Small intestine (tissue), 7 donors: ENCODE measurements at regions not wholly inside any gene's neighbourhood (a gene's known extent, or its start where the extent isn't known, plus 50 kb on each side); places are given as distances from the start of the nearest gene placed in this dataset.
"Not testable (repeated sequence)": the region's sequence is repeated elsewhere in the genome, so short reads cannot be mapped to it uniquely, and the experiment has no call there.

Source experiments
- DNase-seq, 2 donors: peaks; one replicate each; pipeline versions ENCODE4 v3.0.0 to v3.0.0-alpha.2; 2013
- FAIRE-seq: peaks from 2 replicates; lab custom pipeline; 2012; peaks lifted over from hg19 to GRCh38; lab: Jason Lieb, UNC
- H3K27ac ChIP-seq, 3 donors: one replicate each; pipeline ENCODE4 v1.5.1; 2013; ENCODE audit warnings: low read length in 2 of 3, mild to moderate bottlenecking in 2 of 3, control low read depth in 1 of 3, inconsistent platforms in 1 of 3, low read depth in 1 of 3, moderate library complexity in 1 of 3
- H3K27me3 ChIP-seq, 3 donors: one replicate each; pipeline ENCODE4 v1.6.1; 2013; ENCODE audit warnings: low read length in 3 of 3, inconsistent platforms in 1 of 3; ENCODE audit not compliant: control insufficient read depth in 3 of 3, insufficient read depth in 3 of 3
- H3K36me3 ChIP-seq, 3 donors: one replicate each; pipeline ENCODE4 v1.6.1; 2013; ENCODE audit warnings: low read length in 3 of 3, inconsistent platforms in 1 of 3, low read depth in 1 of 3, mild to moderate bottlenecking in 1 of 3, moderate library complexity in 1 of 3; ENCODE audit not compliant: control insufficient read depth in 3 of 3, insufficient read depth in 2 of 3
- H3K4me1 ChIP-seq, 3 donors: one replicate each; pipeline ENCODE4 v1.6.1; 2013; ENCODE audit warnings: low read length in 2 of 3, inconsistent platforms in 1 of 3, low read depth in 1 of 3, mild to moderate bottlenecking in 1 of 3, moderate library complexity in 1 of 3; ENCODE audit not compliant: control insufficient read depth in 3 of 3, insufficient read depth in 2 of 3
- H3K4me3 ChIP-seq, 3 donors: one replicate each; pipeline ENCODE4 v1.5.1; 2013; ENCODE audit warnings: low read length in 3 of 3, control low read depth in 1 of 3, inconsistent platforms in 1 of 3, low read depth in 1 of 3, mild to moderate bottlenecking in 1 of 3, moderate library complexity in 1 of 3
- H3K9me3 ChIP-seq, 2 donors: one replicate each; pipeline ENCODE4 v1.6.1; 2013; ENCODE audit warnings: low read depth in 1 of 2, low read length in 1 of 2; ENCODE audit not compliant: control insufficient read depth in 2 of 2, insufficient read depth in 1 of 2
- WGBS, 3 donors: extraction: QIAGEN DNeasy Blood & Tissue Kit; methylation state at CpG; one replicate each; pipeline ENCODE4 v1.1.7; 2013; 5-methylcytosine and 5-hydroxymethylcytosine counted together
- donor health status: healthy with polysubstance abuse.
- donor health status: control.
- donor health status: control.
- donor health status: Bipolar disorder and iron deficiency.
- donor health status: healthy.

- FAIRE-seq = no peak
- no peaks in the 10 kb centered on the region for H3K9me3 ChIP-seq
- peak overlapping the region in 1 of 3 donors; percentile 62 for H3K27ac ChIP-seq
- 61 to 63% (median 62%) methylated on average over 12 of the region's 12 CpGs for WGBS, 3 donors
- no peak overlapping the region for H3K4me3 ChIP-seq
- no peaks in the 10 kb centered on the region for H3K4me1 ChIP-seq
- DNase-seq = no peak
- no peaks in the 10 kb centered on the region for H3K36me3 ChIP-seq
- H3K27me3 ChIP-seq = no peaks in the 10 kb centered on the region
These were observed 437.2 kb downstream of the HS3ST3B1 start for GRCh38 chr17:14737984-14738651.

DNA sequence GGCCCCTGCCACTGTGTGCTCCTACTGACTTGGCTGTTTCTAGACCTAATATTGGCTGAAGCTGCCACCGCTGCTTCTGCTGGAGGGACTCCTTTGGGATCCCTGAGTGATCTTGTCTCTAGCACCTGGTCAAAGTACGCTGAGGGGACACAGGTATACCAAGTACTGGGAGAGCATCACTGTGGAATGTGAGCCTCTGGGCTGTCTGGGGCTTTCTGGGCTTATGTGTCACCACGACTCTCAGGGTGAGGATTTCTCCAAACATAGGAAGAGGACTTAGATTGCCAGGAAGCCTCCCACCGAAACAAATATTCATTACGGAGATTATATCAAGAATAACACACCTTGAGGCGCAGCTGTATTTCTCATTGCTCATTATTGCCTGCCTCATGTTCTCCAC is 435.8 kb downstream of the HS3ST3B1 start:
- Histone ChIP-seq H3K9me3 (no peaks in the 10 kb centered on the region), H3K27ac (no peak overlapping the region), H3K4me3 (no peak overlapping the region), H3K27me3 (no peaks in the 10 kb centered on the region), H3K36me3 (no peaks in the 10 kb centered on the region), H3K4me1 (no peaks in the 10 kb centered on the region)
- 63 to 72% (median 69%) methylated on average over 6 of the region's 6 CpGs for WGBS, 3 donors
- FAIRE-seq (no peak), DNase-seq (no peak)

DNA sequence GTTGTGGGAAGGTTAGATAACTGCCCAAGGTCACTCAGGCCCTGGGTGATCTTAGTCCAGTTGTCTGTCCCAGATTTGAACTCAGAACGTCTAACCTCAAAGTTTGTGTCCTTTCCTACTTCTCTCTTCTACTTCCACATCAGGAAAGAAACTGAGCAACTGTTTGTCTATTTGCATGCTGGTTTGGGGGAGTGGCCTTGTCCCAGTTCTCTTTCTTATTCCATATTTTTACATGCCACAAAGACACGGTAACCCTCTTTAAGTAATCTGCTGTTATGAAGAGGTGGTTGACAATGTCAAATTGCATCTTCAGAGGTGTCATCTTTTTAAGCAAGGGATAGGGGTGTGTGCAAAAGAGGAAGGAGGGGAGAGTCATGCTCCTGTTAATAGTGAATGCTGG is 432.5 kb downstream of the HS3ST3B1 start:
- no peaks in the 10 kb centered on the region for H3K4me1 ChIP-seq
- DNase-seq (no peak), FAIRE-seq (no peak)
- no peaks in the 10 kb centered on the region for H3K36me3 ChIP-seq
- no peaks in the 10 kb centered on the region for H3K9me3 ChIP-seq
- no peaks in the 10 kb centered on the region for H3K27me3 ChIP-seq
- WGBS, 3 donors = 76 to 91% (median 80%) methylated on average over 2 of the region's 2 CpGs
- no peak overlapping the region for H3K27ac ChIP-seq
- H3K4me3 ChIP-seq = no peak overlapping the region

DNA sequence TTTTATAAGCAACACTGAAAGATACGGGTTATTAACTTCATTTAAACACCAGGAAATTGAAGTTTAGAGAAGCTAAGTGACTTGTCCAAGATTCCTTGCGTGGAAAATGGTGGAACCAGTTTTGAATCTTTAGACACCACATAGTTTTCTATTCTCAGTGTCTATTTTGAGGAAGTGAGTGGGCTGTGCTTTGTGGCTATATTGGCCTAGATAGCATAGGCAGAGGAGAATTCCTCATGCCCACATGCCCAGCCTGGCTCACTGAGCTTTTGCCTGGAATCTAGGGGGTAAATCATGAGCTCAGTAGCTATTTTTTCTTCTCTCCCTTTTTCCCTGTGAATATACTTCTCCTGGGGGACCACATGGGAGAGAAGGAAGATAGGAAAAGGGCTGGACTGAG is 431.3 kb downstream of the HS3ST3B1 start:
- Histone ChIP-seq H3K36me3 (no peaks in the 10 kb centered on the region), H3K9me3 (no peaks in the 10 kb centered on the region), H3K27ac (no peak overlapping the region), H3K4me1 (no peaks in the 10 kb centered on the region), H3K27me3 (no peaks in the 10 kb centered on the region), H3K4me3 (no peak overlapping the region)
- no peak for FAIRE-seq
- WGBS, 3 donors = 72 to 92% (median 81%) methylated on average over 2 of the region's 2 CpGs
- DNase-seq = no peak

DNA sequence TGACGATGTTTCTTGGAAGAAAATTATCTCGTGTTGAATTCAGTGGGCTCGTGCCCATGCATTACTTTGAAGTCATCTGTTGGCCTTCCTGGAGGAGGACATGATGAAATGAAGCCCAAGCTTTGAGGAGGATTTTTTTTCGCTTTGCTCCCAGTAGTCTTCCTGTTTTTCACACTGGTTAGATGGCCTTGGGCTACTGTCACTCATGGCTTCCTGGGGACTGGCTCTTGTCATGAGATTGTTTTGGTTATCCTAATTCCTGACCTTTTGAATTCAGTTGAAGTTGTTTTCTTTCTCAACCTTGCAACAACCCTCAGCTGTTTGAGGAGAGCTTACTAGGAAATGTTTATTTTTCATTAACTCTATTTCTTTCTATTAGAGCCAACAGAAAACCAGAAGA is 430.7 kb downstream of the HS3ST3B1 start:
- FAIRE-seq (no peak), DNase-seq (no peak)
- 58 to 69% (median 59%) methylated on average over 4 of the region's 4 CpGs for WGBS, 3 donors
- H3K4me1 ChIP-seq = no peaks in the 10 kb centered on the region
- H3K36me3 ChIP-seq = no peaks in the 10 kb centered on the region
- H3K27me3 ChIP-seq = no peaks in the 10 kb centered on the region
- H3K4me3 ChIP-seq = no peak overlapping the region
- H3K9me3 ChIP-seq = no peaks in the 10 kb centered on the region
- H3K27ac ChIP-seq = no peak overlapping the region

GRCh38 chr17:14730821-14731220 is 429.9 kb downstream of the HS3ST3B1 start:
- FAIRE-seq (no peak), DNase-seq (no peak)
- no peaks in the 10 kb centered on the region for H3K9me3 ChIP-seq
- no peaks in the 10 kb centered on the region for H3K36me3 ChIP-seq
- H3K27ac ChIP-seq = no peak overlapping the region
- H3K27me3 ChIP-seq = no peaks in the 10 kb centered on the region
- no peaks in the 10 kb centered on the region for H3K4me1 ChIP-seq
- 91 to 96% (median 94%) methylated on average over 2 of the region's 2 CpGs for WGBS, 3 donors
- H3K4me3 ChIP-seq = no peak overlapping the region

- no peak for FAIRE-seq
- Histone ChIP-seq H3K4me3 (no peak overlapping the region), H3K27ac (no peak overlapping the region), H3K4me1 (no peaks in the 10 kb centered on the region), H3K9me3 (no peaks in the 10 kb centered on the region), H3K27me3 (no peaks in the 10 kb centered on the region), H3K36me3 (no peaks in the 10 kb centered on the region)
- WGBS, 3 donors = 64 to 72% (median 68%) methylated on average over 4 of the region's 4 CpGs
- DNase-seq = no peak
These were observed 424.8 kb downstream of the HS3ST3B1 start for GRCh38 chr17:14725729-14726128.

DNA sequence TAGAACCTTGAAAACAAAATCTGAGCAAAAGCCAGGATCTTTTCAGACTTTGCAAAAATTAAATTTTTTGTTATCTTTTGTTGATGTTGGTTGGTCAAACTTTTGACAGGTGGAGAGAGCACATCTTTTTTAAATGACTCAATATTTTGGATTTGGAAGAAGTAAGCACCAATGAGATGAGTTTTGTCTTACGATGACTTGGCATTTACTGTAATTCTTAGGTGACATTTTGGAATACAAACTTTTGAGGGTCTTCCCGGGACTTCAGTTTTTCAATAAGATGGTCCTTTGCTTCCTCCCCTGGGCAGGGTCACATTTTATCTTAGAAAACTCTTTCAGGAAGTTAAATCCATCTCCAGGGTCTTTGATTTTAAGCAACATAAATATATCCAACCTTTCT is 423.9 kb downstream of the HS3ST3B1 start:
- no peaks in the 10 kb centered on the region for H3K9me3 ChIP-seq
- H3K27ac ChIP-seq = no peak overlapping the region
- DNase-seq (no peak), FAIRE-seq (no peak)
- no peak overlapping the region for H3K4me3 ChIP-seq
- H3K4me1 ChIP-seq = no peaks in the 10 kb centered on the region
- 79 to 91% (median 89%) methylated on average over 2 of the region's 2 CpGs for WGBS, 3 donors
- no peaks in the 10 kb centered on the region for H3K27me3 ChIP-seq
- H3K36me3 ChIP-seq = no peaks in the 10 kb centered on the region

DNA sequence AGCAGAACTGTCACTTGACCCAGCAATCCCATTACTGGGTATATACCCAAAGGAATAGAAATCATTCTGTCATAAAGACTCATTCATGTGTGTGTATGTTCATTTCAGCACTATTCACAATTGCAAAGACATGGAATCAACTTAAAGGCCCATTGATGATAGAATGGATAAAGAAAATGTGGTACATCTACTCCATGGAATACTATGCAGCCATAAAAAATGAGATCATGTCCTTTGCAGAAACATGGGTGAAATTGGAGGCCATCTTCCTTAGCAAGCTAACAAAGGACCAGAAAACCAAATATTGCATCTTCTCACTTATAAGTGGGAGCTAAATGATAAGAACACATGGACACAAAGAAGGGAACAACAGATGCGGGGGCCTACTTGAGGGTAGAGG is 422.5 kb downstream of the HS3ST3B1 start:
- H3K4me3 ChIP-seq, H3K36me3 ChIP-seq, FAIRE-seq, H3K27ac ChIP-seq, DNase-seq, H3K27me3 ChIP-seq, H3K4me1 ChIP-seq, H3K9me3 ChIP-seq: not testable (repeated sequence)
- WGBS, 3 donors = 94 to 100% (median 100%) methylated on average over 1 of the region's 1 CpG
